Iris pigment epithelial cell (primary cell): ENCODE measurements at regions not wholly inside any gene's neighbourhood (a gene's known extent, or its start where the extent isn't known, plus 50 kb on each side); places are given as distances from the start of the nearest gene placed in this dataset.
A peak's percentile ranks its signal among the peaks of the same experiment; 100 is the strongest.
"Not testable (repeated sequence)": the region's sequence is repeated elsewhere in the genome, so short reads cannot be mapped to it uniquely, and the experiment has no call there.

Experiments
- DNase-seq: peaks from one replicate; pipeline ENCODE4 v3.0.0-alpha.2; 2011; ENCODE audit warnings: low read depth

DNA sequence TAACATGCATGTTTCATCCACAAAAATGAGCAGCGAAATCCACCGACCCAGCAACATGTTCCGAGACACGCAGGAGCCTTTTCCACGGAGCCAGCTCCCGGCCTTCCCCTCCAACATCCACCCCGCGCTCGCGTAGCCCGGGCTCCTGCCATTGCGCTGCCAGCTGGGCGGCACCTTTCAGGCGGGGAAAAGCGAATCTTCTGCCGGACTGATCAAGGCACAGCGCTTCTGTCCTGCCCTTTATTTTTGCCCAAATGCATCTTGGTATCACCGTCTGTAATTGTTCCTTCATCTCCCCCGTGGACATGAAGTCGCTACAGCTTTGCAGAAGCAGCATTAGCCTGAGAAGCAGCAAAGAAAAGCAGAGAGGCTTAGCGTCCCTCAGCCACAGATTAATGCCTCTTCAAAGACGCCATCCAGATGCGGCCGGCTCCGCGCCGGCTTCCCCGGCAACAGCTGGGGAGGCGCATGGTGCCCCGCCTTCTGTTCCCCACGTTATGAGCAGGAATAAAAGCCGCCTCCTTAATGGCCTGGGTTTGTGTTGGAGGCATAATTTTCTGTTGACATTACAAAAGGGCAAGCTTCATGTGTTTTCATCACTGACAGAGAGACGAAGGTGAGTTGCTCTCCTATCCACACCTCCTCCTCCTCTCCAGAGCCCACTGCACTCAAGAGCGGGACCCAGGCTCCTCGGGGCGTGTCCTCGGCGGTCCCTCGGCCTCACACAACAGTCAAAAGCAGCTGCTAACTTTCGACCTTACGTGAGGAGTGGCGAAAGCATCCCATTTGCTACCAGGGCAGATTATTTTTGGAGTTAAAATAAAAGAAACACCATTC, 122.1 kb upstream of the SALL3 start:
- no peak for DNase-seq

DNA sequence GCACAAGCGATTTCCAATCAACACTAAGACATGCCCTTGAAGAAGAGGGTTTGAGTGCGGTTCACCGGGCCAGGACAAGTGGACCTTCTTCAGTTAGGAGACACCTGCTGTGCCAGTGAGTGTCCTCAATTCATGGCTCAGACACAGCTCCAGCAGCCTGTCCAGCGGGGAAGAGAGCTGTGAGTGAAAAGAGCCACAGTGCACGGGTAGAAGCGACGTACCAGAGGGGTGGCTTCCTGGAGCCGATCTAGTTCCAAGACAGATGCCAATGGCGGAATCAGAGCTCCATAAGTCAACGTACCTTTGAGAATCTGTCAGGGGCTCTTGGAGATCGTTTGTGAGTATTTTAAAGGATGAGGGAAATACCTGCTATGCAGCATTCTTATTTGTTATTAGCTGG, 119.9 kb upstream of the SALL3 start:
- no peak for DNase-seq

DNA sequence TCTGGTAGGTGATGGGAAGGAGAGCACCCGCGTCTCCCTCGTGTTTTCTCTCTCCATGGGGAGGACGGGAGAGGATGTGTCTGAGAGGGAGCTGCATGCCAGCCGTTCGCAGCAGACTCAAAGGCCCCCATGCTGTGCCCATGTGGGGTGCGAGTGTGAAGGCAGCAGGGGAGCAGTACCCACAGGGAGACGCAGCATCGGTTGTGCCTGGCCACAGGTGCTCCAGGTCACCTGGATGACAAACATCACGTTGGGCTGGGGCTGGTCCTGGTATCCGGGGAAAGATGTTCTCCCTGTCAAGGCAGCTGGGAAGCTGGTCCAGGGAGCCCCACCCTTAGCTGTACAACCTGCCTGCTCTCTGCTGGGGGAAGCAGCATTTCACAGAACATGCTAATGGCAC, 119.5 kb upstream of the SALL3 start:
- DNase-seq: no peak

DNA sequence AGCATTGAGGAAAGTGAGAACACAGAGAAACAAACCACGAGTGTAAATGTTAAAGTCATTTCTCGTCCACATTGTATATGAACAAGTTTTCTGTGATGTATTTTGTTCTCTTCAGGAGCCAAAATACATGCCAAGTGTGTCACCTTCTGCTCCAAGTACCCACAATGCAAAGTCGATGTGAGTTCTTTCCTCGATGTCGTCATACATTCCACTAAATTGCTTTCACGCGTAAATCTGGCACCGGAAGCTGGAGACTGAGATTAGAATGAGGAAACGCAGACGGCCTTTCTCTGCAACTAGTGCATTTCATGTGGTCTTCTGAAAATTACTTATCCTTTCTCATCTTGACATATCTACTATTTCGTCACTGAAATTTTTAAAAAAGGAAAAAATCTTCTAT, 118.5 kb upstream of the SALL3 start:
- no peak for DNase-seq

DNA sequence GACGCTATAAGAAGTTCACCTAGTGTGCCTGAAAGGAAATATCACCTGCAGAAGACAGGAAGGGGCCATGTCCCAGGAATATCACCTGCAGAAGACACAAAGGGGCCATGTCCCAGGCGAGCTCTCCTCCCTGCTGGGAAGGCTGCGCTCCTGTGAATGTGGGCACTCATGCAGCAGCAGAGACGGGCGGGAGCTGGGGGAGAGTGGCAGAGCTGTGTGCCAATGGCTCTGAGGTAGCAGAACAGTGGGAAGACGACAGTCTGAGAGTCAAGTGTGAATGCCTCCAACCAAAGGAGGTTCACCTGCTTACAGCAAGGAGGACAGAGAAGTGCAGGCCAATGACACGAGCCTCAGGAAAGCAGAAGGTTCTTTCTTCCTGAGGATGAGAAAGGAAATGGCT, 117.9 kb upstream of the SALL3 start:
- DNase-seq: no peak

DNA sequence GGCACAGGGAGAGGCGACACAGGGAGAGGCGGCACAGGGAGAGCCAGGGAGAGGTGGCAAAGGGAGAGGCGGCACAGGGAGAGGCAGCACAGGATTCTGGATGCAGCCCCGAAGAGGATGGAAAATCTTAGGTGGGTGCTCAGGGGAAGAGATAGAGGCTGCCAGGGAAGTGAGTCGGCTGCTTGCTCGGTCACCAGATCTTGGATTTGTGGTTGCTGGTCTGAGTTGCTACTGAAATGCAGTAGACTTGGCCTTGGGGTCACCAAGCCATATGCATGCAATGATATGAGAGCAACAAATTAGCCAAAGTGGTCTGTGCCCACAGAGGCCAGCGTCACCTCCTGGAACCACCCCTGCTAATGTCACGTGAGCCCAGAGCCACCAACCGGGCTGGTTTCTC, 117.2 kb upstream of the SALL3 start:
- DNase-seq: no peak

DNA sequence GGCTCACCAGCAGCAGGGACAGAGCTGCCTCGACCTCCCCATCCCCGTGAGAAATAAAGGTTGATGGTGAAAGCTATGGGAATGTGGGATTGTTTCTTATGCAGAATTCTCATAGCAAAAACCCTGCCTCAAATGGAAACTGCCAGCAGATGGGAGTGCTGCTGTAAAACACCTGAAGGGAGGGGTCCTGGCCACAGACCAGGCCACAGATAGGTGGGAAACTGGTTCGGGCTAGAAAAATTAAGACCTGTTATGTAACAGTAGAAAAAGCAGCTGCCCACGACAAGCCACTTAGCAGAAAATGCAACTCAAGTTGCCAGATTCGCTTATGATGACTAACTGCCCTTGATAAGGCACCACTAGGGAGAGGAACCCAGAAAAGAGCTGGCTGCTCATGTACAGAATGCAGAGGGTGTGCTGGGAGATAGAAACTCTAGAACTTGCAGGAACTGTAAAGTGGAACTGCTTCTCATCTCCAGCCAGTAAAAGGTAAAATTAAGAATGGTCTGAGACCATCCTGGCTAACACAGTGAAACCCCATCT, 114.5 kb upstream of the SALL3 start:
- no peak for DNase-seq

DNA sequence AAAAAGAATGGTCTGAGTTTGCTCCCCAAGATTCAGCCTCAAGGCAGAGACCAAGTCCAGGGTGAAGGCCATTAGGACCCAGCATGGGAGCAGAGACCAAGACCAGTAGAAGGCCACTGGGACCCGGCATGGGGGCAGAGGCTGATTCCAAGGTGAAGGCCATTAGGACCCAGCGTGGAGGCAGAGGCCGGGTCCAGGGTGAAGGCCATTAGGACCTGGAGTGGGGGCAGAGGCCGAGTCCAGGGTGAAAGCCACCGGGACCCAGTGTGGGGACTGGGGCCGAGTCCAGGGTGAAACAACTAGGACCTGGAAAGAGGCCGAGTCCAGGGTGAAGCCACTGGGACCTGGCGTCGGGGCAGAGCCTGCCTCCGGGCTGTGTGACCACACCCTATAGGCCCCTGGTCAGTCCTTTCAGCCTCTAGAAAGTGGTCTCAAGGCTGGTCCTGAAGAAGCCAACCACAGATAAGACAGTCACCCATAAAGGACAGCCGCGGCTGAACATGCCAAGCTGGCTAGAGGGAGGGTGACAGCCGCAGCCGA, 113.8 kb upstream of the SALL3 start:
- DNase-seq: no peak

DNA sequence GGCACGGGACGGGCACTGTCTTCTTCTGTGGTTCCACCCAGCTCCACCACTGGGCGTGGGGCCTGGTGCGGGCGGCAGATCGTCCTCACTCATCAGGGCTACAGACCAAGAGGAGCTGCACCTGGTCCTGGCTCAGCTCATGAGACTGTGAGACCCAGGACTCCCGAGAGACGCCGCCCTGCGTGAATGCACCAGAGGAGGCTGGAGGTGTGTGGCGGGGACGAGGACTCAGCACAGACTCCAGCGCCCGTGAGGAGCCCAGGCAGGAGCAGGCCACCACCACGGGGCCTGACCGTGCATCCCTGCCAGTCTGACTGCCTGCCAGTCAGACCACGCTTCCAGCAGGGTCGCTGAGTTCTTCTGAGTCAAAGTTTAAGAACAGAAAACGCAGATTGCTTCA, 112.5 kb upstream of the SALL3 start:
- no peak for DNase-seq

DNA sequence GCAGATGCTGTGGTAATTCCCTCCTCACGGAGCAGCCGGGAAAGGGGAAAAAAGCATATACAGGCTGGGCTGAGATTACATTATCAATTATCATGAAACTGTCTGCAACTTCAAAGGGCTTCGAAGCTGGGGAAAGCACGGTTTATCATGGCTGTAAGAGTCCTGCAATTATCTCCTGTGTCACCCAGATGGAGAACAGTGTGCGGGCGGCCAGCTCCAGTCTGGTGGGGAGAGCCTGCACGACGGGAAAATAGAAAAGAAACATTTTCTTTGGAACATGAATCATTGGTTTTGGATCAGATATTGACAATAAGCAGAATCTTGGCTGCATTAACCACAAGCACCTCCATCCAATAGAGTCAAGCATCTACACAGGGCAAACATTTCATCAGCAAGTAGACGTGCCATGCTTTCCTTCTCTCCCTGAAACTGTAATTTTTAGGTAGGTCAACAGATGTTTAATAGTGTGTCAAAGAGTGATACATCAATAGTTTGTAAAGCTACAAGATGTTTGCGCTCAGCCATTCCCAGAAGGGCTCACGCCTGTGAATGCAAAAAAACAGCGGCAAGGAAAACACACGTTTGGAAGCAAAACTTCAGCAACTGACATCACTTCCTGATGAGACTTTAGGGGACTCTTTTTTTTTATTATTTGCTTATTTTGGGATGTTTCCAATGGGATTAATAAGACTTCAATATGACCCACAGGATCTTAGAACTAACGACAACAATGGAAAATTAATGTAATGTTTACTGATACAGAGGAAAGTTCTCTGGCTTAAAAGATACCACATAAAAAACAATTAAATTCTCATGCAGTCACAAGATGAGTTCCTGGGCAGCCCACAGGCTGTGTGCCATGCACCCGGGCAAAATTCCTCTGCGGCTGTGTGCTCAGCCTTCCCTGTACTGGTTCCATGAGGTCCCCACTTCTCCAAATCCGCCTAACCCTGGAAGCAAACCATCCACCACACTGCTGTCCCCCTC, 111.0 kb upstream of the SALL3 start:
- no peak for DNase-seq

DNA sequence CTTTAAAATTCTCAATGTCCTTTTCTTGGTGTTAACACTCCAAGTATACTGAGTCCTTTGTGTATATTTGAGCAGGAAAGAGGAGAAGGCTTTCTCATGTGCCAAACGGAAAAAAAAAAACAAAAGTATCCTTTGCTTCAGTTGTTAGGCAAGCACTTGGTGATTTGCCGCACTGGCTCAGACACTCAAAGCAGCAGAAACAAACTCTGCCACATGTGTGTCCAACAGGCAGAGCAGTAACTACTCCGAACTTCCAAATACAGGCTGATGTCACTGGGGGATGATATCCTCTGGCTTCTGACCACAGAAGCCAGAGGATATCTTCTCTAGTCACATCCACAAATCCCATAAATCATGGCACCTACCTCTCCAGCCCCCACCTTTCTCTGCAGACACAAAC, 108.0 kb upstream of the SALL3 start:
- no peak for DNase-seq

DNA sequence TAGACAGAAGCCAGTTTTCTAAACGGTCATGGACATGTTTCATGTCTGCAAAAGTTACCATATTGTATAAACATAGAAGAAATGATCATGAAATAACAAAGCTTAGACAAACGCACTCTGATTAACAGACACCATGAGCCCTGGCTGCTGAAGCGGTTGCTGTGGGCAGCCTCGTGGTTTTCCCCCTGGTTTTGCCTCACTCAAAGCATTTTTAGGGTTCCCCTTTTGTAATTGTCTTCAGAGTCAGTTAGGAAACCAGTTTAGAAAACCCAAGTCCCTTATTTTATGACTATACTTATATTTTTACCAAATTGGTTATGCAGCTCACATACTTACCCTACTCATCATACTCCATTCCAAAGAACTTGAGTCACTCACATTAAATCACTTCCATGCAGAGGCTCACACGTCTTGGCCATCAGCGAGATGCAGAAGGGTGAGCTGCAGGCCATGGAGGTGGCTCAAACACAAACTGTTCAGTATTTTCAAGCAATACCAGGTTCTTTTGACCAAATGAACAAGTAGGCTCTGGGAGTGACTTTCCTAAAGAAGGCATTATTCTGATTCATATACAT, 105.6 kb upstream of the SALL3 start:
- peak; percentile 3 for DNase-seq

DNA sequence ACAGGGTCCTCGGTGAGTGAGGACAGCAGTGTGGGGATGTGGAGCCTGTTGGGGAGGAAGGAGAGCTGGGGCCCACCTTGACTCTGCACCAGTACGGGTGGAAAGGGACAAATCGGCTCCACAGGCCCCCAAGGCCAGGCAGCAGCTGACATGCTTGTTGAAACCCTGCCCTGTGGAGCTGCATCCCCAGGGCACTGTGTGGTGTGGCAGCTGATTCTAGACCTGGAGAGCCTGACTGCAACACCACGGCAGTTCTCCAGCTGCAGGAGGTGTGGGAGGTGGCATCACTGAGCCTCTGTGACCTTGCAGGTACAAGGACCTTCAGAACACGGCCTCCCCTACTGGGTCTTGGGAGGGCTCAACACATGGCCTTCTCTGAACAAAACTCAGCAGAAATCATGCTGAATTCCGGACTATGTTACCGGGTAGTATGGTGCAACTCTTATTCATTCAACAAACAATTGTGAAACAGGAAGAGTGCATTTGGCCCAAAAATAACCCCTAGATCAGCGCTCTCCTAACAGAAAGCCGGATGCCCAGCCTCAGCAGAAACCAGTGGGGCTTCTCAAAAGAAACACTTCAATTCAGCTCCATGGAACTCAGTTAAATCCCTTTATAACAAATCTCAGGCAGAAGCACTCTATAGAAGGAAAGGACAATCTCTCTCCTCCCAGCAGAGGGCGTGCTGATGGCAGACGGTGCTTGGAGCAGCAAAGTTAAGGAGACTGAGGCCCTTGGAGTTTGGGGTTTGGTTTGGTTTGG, 104.4 kb upstream of the SALL3 start:
- DNase-seq: peak; percentile 9

DNA sequence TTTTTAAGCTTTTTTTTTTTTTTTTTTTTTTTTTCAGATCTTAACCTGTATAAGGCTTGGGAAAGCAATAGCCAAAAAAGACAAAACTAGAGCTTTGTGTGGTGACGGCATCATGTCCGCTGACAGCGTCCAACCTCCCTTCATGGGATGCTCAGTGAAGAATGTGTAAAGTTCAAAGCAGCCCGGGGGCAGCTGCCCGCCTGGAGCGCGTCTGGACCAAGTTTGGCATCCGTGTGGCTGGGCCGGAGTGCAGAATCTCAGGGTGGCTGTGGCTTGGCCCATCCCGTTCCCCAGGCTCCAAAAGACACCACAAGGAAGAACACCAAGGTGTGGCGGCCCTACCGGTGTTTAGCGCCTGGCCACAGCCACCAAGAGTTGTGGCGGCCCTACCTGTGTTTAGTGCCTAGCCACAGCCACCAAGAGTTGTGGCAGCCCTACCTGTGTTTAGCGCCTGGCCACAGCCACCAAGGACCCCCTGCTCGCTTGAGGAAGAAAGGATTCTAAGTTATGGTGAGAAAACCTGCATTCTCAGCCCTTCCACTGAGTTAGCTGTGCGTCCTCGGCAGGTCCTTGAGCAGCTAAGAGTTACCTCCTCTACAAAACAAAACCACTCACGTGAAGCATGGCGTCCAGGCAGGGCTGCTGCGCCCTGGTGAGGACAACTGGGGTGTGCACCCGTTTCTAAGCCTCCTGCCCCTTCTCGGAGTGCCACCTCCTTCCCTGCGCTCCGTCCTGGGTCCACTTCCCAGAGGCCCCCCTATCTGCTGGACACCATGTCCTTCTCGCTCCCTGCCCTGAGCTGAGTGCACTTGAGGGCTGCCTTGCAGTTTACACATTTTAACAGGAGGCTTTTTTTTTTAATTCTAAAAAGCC, 103.6 kb upstream of the SALL3 start:
- DNase-seq: no peak

DNA sequence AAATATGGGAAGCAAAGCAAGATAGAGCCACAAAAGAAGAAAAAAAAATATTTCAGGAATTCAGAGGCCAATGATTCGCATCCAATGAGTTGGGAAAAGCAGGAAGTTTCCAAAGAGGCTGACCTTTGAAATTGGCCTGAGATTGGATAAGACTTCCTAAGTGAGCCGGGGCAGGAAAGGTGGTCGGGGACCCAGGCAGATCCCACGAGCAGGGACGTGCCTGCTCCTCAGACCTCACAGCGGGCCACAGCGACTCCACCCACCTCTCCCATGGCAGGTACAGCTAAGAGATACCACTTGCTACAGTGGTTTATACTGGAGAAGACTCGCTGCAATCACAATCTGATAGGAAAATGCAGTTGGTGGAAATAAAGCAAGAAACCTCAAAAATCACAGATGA, 102.8 kb upstream of the SALL3 start:
- DNase-seq: no peak

DNA sequence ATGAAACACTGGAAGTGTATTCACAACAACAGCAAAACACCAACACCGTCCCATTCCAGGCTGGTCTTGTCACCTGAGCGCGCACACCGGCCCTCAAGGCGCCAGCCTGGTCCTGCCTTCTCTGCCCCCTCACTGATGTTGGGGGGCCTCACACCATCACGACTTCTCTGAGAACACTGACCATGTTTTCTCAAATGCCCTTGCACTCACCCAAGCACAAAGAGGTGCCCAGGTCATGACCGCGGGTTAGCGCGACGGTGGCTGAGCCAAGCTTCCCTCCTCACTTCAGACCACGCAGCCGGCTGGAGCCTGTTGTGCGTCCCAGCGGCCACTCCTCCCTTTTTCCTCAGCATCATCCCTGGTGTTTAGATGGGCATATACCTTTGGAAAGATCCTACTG, 101.3 kb upstream of the SALL3 start:
- no peak for DNase-seq

DNA sequence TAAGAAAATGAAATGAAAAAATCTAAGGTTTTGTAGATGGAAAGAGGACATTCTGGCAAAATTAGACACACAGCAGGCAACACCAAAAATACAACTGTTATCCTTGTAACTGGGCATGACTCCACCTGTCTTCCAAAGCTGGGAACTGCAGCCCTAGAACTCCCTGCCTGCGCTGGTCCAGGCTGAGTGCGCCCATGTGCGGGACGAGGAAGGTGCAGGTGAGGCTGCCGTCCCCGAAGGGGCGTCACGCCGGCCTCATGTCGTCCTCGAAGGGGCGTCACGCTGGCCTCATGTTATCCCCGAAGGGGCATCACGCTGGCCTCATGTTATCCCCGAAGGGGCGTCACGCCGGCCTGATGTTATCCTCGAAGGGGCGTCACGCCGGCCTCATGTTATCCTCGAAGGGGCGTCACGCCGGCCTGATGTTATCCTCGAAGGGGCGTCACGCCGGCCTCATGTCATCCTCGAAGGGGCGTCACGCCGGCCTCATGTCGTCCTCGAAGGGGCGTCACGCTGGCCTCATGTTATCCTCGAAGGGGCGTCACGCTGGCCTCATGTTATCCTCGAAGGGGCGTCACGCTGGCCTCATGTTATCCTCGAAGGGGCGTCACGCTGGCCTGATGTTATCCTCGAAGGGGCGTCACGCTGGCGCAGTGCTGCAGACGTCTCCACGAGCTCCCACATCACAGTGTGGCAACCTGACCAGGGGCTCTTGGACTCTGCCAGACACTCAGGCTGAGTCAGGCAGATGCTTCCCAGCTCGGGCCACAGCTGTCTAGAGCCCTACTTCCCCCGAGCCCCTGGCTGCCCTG, 100.3 kb upstream of the SALL3 start:
- not testable (repeated sequence) for DNase-seq

DNA sequence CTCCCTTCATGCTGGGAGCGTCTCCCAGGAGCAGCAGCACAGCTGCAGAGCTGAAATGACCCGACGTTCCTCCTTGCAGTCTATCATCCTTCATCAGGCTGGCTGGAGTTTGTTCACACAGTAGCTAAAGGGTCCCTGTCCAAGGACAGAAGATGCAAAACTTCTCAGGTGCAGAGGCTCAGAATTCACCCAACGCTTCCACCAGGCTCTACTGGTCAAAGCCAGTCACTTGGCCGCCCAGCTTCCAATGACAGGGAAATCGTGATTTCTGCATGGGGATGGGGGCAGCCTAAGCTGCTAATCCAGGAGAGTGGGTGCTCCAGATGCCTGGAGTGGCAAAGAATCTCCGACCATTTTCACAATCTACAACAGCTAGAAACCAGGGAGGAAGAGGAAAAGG, 97.0 kb upstream of the SALL3 start:
- DNase-seq: no peak

DNA sequence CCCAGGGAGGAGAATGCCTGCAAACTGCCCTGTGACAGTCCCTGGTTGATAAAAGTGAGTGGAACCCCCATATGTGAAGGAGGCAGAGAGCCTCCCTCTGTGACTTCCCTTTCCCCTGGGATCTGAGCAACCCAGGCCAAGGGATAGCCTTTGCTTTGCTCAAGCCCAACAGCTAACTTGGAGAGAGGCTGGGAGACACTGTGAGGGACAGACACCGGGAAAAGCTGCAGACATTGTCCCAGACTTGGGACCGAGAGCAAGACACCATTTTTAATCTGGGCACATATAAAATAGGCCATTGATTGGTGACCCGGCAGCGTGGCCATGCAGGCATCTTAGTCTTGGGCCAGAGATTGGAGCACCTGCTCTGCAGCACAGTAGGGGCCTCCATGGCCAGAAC, 96.1 kb upstream of the SALL3 start:
- DNase-seq: no peak

DNA sequence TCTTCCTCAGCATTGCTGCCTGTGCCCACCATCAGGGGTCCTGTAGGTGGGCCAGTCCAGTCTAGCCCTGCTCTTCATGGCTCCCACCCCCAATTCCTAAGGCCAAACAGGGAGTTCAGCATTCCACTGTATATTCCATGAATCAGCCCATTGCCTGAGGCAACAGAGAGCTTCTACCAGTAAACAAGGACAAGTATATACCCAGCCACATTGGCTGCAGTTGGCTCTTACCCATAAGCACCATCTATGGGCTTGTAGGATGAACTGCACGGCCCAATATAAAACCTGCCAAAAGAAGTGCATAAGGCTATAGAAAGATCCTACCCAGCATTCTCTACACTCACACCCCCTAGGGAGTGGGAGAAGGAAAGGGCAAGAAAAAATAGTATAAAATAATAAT, 95.1 kb upstream of the SALL3 start:
- DNase-seq: peak; percentile 1
